ENCODE measurements at regions not wholly inside any gene's neighbourhood (a gene's known extent, or its start where the extent isn't known, plus 50 kb on each side); places are given as distances from the start of the nearest gene placed in this dataset.
"Not testable (repeated sequence)": the region's sequence is repeated elsewhere in the genome, so short reads cannot be mapped to it uniquely, and the experiment has no call there.

GRCh38 chr13:22883956-22884355, 296.8 kb upstream of the SGCG start:
- peak overlapping the region; percentile 24; the same call in 1 of the 2 replicates for H2AFZ ChIP-seq (ENCODE audit: low read depth, low read length)
- H3K4me2 ChIP-seq (ENCODE audit: insufficient read depth, low read length) = no peak overlapping the region
- ChIA-PET POLR2A (no interaction called here), CTCF (ENCODE audit: low intra/inter-chr PET ratio) (no interaction called here)
- ATAC-seq (no peak), FAIRE-seq (no peak), DNase-seq (ENCODE audit: extremely low read depth in 1 of 4, low spot score in 3 of 4) (no peak)
- in situ Hi-C loops (cut with MboI) = no loop called here
- H3K9me3 ChIP-seq (replicated peaks; ENCODE audit: control insufficient read depth, insufficient read depth, low read depth, low read length) = no peaks in the 10 kb centered on the region
- BruUV-seq (replicated peaks) = no TSS peak
- H3K4me3 ChIP-seq = no peak overlapping the region
- H3K9me1 ChIP-seq (ENCODE audit: control insufficient read depth, insufficient read depth, low read length) = no peaks in the 10 kb centered on the region
- no peaks in the 10 kb centered on the region for H4K20me1 ChIP-seq (replicated peaks; ENCODE audit: control insufficient read depth, insufficient read depth, low read length)
- TF ChIP-seq E4F1 (CRISPR knock-in tag; IDR thresholded peaks at IDR 0.05; ENCODE audit: borderline replicate concordance) = no peak
- TF ChIP-seq ARNT (IDR thresholded peaks at IDR 0.05) = no peak
- no peak for TF ChIP-seq EGR1 (conservative IDR thresholded peaks at IDR 0.05)
- TF ChIP-seq ZNF785 (CRISPR knock-in tag; IDR thresholded peaks at IDR 0.05) = no peak
- no peak for TF ChIP-seq CBX2 (IDR thresholded peaks at IDR 0.05; ENCODE audit: insufficient read depth, low read length, poor library complexity, severe bottlenecking)
- no peak for TF ChIP-seq C11orf30 (IDR thresholded peaks at IDR 0.05; ENCODE audit: low read depth)
- no peak for TF ChIP-seq TRIM25 (IDR thresholded peaks at IDR 0.05; ENCODE audit: borderline replicate concordance)
- no peak overlapping the region for H3K27ac ChIP-seq (ENCODE audit: extremely low read depth, low read depth, low read length)
- no peaks in the 10 kb centered on the region for H3K27me3 ChIP-seq (ENCODE audit: control insufficient read depth in 2 of 2, insufficient read depth in 2 of 2, low read length in 2 of 2)
- H3K36me3 ChIP-seq (ENCODE audit: control insufficient read depth, insufficient read depth, low read length) = no peaks in the 10 kb centered on the region
- WGBS (ENCODE audit: insufficient coverage, low coverage, missing lambda C conversion rate) = 37% methylated on average over 6 of the region's 17 CpGs
- intact Hi-C loops (cut with micrococcal nuclease) = no loop called here
- no peaks in the 10 kb centered on the region for H3K4me1 ChIP-seq (replicated peaks in 1 of 2; ENCODE audit: control insufficient read depth in 2 of 2, insufficient read depth in 2 of 2, low read length in 2 of 2)
- H3K9ac ChIP-seq (ENCODE audit: insufficient read depth in 1 of 2, low read depth in 2 of 2, low read length in 2 of 2) = no peak overlapping the region
- no peaks in the 10 kb centered on the region for H3K79me2 ChIP-seq (ENCODE audit: control insufficient read depth, insufficient read depth, low read length)

DNA sequence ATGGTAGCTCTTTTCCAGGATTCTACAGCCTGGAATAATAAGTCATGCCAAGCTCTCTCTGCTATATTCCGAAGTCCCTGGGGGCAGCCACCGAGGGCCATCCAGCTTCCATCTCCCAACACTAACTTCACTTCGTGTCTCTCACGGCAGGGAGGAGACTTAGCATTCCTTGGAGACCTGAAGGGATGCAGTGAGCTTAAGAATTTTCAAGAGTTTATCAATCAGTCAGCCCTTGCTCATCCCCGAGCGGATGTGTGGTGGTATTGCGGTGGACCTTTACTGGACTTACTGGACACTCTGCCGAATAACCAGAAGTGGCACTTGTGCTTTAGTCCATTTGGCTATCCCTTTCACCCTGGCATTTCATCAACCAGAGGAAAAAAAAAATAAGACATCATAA, 294.7 kb upstream of the SGCG start:
- DNase-seq (ENCODE audit: extremely low read depth in 1 of 4, low spot score in 3 of 4); H3K36me3 ChIP-seq (ENCODE audit: control insufficient read depth, insufficient read depth, low read length); H3K27ac ChIP-seq (ENCODE audit: extremely low read depth, low read depth, low read length); FAIRE-seq; ATAC-seq; H4K20me1 ChIP-seq (replicated peaks; ENCODE audit: control insufficient read depth, insufficient read depth, low read length); H3K9ac ChIP-seq (ENCODE audit: insufficient read depth in 1 of 2, low read depth in 2 of 2, low read length in 2 of 2); in situ Hi-C loops (cut with MboI); H3K4me3 ChIP-seq; CTCF ChIA-PET (ENCODE audit: low intra/inter-chr PET ratio); H3K9me1 ChIP-seq (ENCODE audit: control insufficient read depth, insufficient read depth, low read length); BruUV-seq (replicated peaks); intact Hi-C loops (cut with micrococcal nuclease); H3K9me3 ChIP-seq (replicated peaks; ENCODE audit: control insufficient read depth, insufficient read depth, low read depth, low read length); H3K4me1 ChIP-seq (replicated peaks in 1 of 2; ENCODE audit: control insufficient read depth in 2 of 2, insufficient read depth in 2 of 2, low read length in 2 of 2); H2AFZ ChIP-seq (ENCODE audit: low read depth, low read length); H3K79me2 ChIP-seq (ENCODE audit: control insufficient read depth, insufficient read depth, low read length); H3K4me2 ChIP-seq (ENCODE audit: insufficient read depth, low read length); H3K27me3 ChIP-seq (ENCODE audit: control insufficient read depth in 2 of 2, insufficient read depth in 2 of 2, low read length in 2 of 2): not testable (repeated sequence)
- POLR2A ChIA-PET = interaction anchor here (1.3 kb wide), 1 partner anchor 15 kb away, joined by 3 read pairs; no protein-coding TSS in a partner anchor
- 77% methylated on average over 5 of the region's 8 CpGs for WGBS (ENCODE audit: insufficient coverage, low coverage, missing lambda C conversion rate)
